Ovary (tissue), 3 donors: ENCODE measurements at regions not wholly inside any gene's neighbourhood (a gene's known extent, or its start where the extent isn't known, plus 50 kb on each side); places are given as distances from the start of the nearest gene placed in this dataset.
"Not testable (repeated sequence)": the region's sequence is repeated elsewhere in the genome, so short reads cannot be mapped to it uniquely, and the experiment has no call there.

Experiments used
- CTCF ChIP-seq, 3 donors: fragments of 450-650 bp in 2 of 3; fragments of 200-600 bp in 1 of 3; IDR thresholded peaks; one replicate each; pipeline versions ENCODE4 v1.5.1 to v1.8.0; 2016 to 2022; ENCODE audit warnings: antibody characterized with exemption in 3 of 3, mild to moderate bottlenecking in 1 of 3
- EP300 ChIP-seq: sonication (generic); formaldehyde crosslinking; IDR thresholded peaks from one replicate; pipeline ENCODE4 v1.6.1; 2017; ENCODE audit warnings: antibody characterized with exemption
- POLR2A ChIP-seq: fragments of 450-650 bp; IDR thresholded peaks from one replicate; pipeline ENCODE4 v1.6.1; 2017; ENCODE audit warnings: antibody characterized with exemption, mild to moderate bottlenecking, moderate library complexity
- donor health status: DM: no; HTN: no; CAD: no.

DNA sequence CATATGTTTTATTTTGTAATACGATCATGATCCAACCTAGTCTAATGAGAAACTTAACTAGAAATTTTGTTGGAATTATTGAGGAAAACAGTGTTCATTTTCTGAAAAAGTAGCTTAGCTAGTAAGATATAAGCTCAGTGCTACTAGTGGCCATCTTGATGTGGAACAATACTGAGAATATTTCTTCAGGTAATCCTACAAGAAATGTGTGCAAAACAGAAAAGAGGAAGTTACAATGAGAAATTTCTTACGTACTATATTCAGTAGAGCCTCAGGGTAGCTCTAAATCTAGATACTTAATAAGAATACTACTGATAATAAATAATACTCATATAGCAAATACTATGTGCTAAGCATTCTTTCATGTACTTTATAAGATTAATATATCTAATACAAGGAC lies 114.8 kb downstream of the SYT15B start:
- TF ChIP-seq CTCF (IDR thresholded peaks at IDR 0.05); POLR2A; EP300: not testable (repeated sequence)
